RWPE2 (cell line): ENCODE measurements at regions not wholly inside any gene's neighbourhood (a gene's known extent, or its start where the extent isn't known, plus 50 kb on each side); places are given as distances from the start of the nearest gene placed in this dataset.

Experiments
- ATAC-seq: fragments of 200-7000 bp; cut with Tn5 transposase; 3 replicates; pipeline ENCODE4 v1.9.1; 2021; ENCODE audit warnings: low read depth
- DNase-seq: peaks from one replicate; pipeline ENCODE4 v3.0.0-alpha.2; 2020; ENCODE audit warnings: low spot score
- H3K27ac ChIP-seq: fragments of 450-650 bp; 2 replicates; pipeline ENCODE4 v1.5.1; 2017; ENCODE audit warnings: mild to moderate bottlenecking; ENCODE audit not compliant: poor library complexity, severe bottlenecking
- H3K27me3 ChIP-seq: fragments of 250-450 bp; sonication (Bioruptor Pico); 2 replicates; pipeline ENCODE4 v1.5.1; 2021; ENCODE audit warnings: mild to moderate bottlenecking, moderate library complexity; ENCODE audit not compliant: insufficient read depth, poor library complexity, severe bottlenecking
- H3K36me3 ChIP-seq: fragments of 250-450 bp; sonication (Bioruptor Pico); 2 replicates; pipeline ENCODE4 v1.5.1; 2020; ENCODE audit warnings: low read depth, mild to moderate bottlenecking, moderate library complexity
- H3K4me1 ChIP-seq: fragments of 250-450 bp; sonication (Bioruptor Pico); 2 replicates; pipeline ENCODE4 v1.5.1; 2021; ENCODE audit warnings: mild to moderate bottlenecking, moderate library complexity; ENCODE audit not compliant: insufficient read depth, poor library complexity, severe bottlenecking
- H3K4me3 ChIP-seq: fragments of 250-450 bp; sonication (Bioruptor Pico); 2 replicates; pipeline ENCODE4 v1.5.1; 2021; ENCODE audit warnings: mild to moderate bottlenecking, moderate library complexity; ENCODE audit not compliant: severe bottlenecking
- H3K9me3 ChIP-seq: fragments of 250-450 bp; sonication (Bioruptor Pico); 2 replicates; pipeline ENCODE4 v1.5.1; 2021; ENCODE audit warnings: mild to moderate bottlenecking, moderate library complexity; ENCODE audit not compliant: severe bottlenecking
- CTCF ChIP-seq: fragments of 450-650 bp; IDR thresholded peaks from one replicate; pipeline ENCODE4 v1.5.1; 2017; ENCODE audit warnings: mild to moderate bottlenecking, moderate library complexity; ENCODE audit not compliant: poor library complexity, severe bottlenecking

GRCh38 chr3:65178703-65179102 lies 490.9 kb upstream of the ADAMTS9 start:
- ATAC-seq (no peak), DNase-seq (no peak)
- TF ChIP-seq CTCF: no peak
- no peaks in the 10 kb centered on the region for H3K36me3 ChIP-seq
- H3K9me3 ChIP-seq: no peaks in the 10 kb centered on the region
- H3K4me3 ChIP-seq: no peak overlapping the region
- no peak overlapping the region for H3K27ac ChIP-seq
- H3K27me3 ChIP-seq: no peaks in the 10 kb centered on the region
- no peaks in the 10 kb centered on the region for H3K4me1 ChIP-seq

DNA sequence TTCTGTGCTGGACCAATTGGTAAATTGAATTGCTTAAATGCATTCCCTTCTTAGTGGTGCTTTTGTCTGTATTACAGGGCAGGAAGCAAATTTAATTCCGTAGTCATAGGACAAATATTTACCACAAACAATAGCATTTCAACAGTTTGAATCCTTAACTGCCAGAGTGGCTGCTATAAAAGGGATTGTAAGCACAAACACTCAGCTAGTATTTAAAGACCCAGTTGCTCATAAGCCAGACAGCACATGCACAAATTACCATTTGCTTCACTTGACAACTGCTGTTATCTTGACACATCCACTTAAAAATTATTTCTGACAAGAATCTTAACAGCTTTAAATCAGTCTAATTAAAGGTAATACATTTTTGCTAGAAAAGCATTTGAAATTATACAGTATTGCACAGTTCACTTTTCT lies 490.2 kb upstream of the ADAMTS9 start:
- TF ChIP-seq CTCF: no peak

GRCh38 chr3:65174713-65175112 lies 486.9 kb upstream of the ADAMTS9 start:
- TF ChIP-seq CTCF: no peak
- Histone ChIP-seq H3K4me3 (no peak overlapping the region), H3K36me3 (no peaks in the 10 kb centered on the region), H3K9me3 (no peaks in the 10 kb centered on the region), H3K4me1 (no peaks in the 10 kb centered on the region), H3K27me3 (no peaks in the 10 kb centered on the region), H3K27ac (no peak overlapping the region)
- no peak for ATAC-seq
- DNase-seq: no peak

More for the DNA sequence above, 490.2 kb upstream of the ADAMTS9 start:
- Histone ChIP-seq H3K4me1 (no peaks in the 10 kb centered on the region), H3K27me3 (no peaks in the 10 kb centered on the region), H3K4me3 (no peak overlapping the region), H3K27ac (no peak overlapping the region), H3K9me3 (no peaks in the 10 kb centered on the region), H3K36me3 (no peaks in the 10 kb centered on the region)
- no peak for ATAC-seq
- no peak for DNase-seq

GRCh38 chr3:65173841-65174240 lies 486.0 kb upstream of the ADAMTS9 start:
- Histone ChIP-seq H3K36me3 (no peaks in the 10 kb centered on the region), H3K4me3 (no peak overlapping the region), H3K27ac (no peak overlapping the region), H3K27me3 (no peaks in the 10 kb centered on the region), H3K4me1 (no peaks in the 10 kb centered on the region), H3K9me3 (no peaks in the 10 kb centered on the region)
- no peak for ATAC-seq
- DNase-seq: no peak
- TF ChIP-seq CTCF: no peak

GRCh38 chr3:65172209-65172608 lies 484.4 kb upstream of the ADAMTS9 start:
- no peak for TF ChIP-seq CTCF
- no peak for ATAC-seq
- Histone ChIP-seq H3K4me3 (no peak overlapping the region), H3K27ac (no peak overlapping the region), H3K4me1 (no peaks in the 10 kb centered on the region), H3K36me3 (no peaks in the 10 kb centered on the region), H3K27me3 (no peaks in the 10 kb centered on the region), H3K9me3 (no peaks in the 10 kb centered on the region)
- no peak for DNase-seq
